AG04449 (cell line): ENCODE measurements at regions not wholly inside any gene's neighbourhood (a gene's known extent, or its start where the extent isn't known, plus 50 kb on each side); places are given as distances from the start of the nearest gene placed in this dataset.

Experiments used
- CTCF ChIA-PET: fragments of 350-600 bp; formaldehyde crosslinking; extraction: SDS; loops from one replicate; lab custom pipeline; 2021; ENCODE audit warnings: antibody characterized with exemption; lab: Yijun Ruan, JAX
- POLR2A ChIA-PET: fragments of 400-600, 350-600 bp; formaldehyde crosslinking; extraction: SDS; loops from one replicate; lab custom pipeline; 2020; ENCODE audit warnings: antibody characterized with exemption, inconsistent platforms; lab: Yijun Ruan, JAX
- DNase-seq: peaks from one replicate; pipeline ENCODE4 v3.0.0-alpha.2; 2010; ENCODE audit warnings: low read depth, low spot score
- H3K4me3 ChIP-seq: 2 replicates; pipeline ENCODE4 v1.5.1; 2011; ENCODE audit warnings: low read depth, mild to moderate bottlenecking, control low read depth, low read length
- TF ChIP-seq, protein P1 (sequence below): IDR thresholded peaks from one replicate; pipeline ENCODE4 v1.5.1; 2011; ENCODE audit warnings: mild to moderate bottlenecking, moderate library complexity, low read length, control low read depth, inconsistent platforms; ENCODE audit not compliant: insufficient read depth; ENCODE audit errors: missing control alignments

GRCh38 chr6:170137911-170138910 lies 152.7 kb downstream of the DLL1 start:
- POLR2A ChIA-PET: no interaction called here
- TF ChIP-seq, protein P1, sequence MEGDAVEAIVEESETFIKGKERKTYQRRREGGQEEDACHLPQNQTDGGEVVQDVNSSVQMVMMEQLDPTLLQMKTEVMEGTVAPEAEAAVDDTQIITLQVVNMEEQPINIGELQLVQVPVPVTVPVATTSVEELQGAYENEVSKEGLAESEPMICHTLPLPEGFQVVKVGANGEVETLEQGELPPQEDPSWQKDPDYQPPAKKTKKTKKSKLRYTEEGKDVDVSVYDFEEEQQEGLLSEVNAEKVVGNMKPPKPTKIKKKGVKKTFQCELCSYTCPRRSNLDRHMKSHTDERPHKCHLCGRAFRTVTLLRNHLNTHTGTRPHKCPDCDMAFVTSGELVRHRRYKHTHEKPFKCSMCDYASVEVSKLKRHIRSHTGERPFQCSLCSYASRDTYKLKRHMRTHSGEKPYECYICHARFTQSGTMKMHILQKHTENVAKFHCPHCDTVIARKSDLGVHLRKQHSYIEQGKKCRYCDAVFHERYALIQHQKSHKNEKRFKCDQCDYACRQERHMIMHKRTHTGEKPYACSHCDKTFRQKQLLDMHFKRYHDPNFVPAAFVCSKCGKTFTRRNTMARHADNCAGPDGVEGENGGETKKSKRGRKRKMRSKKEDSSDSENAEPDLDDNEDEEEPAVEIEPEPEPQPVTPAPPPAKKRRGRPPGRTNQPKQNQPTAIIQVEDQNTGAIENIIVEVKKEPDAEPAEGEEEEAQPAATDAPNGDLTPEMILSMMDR: no peak
- CTCF ChIA-PET: no interaction called here
- no peak for DNase-seq
- H3K4me3 ChIP-seq: no peak overlapping the region

DNA sequence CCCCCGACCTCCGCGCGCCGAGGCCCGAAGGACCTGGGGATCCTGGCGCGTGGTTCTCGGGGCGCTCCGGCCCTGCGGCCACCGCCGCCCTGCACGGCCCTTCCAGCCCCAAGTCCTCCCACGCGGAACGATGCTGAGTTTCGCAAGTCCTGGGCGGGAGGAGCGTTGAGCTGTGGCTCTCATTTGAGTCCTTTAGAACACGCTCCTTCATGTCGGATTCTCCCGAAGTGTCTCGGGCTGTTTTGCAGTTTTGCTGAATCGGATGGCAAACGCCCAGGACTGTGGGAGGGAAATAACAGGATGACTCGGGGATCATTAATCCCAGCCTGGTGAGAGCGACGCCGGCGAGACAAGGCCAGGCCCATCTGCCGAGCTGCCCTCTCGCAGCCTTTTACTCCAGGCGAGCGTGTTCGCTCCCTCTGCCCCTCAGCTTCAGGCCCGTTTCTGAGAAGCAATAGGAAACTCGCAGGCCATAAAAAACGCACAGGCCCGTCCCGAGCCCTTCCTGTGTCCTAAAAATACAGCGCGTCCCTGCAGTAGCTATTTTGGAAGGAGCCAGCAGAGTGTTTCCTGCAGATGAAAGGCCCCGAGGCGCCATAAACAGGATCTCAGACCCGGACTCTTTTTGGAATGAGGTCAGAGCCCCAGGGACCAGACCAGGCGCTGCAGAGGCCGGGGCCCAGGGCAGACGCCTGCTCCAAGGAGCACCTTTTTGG lies 153.5 kb downstream of the DLL1 start:
- no peak overlapping the region for H3K4me3 ChIP-seq
- DNase-seq: no peak
- ChIA-PET POLR2A (no interaction called here), CTCF (no interaction called here)
- TF ChIP-seq, protein P1: no peak

DNA sequence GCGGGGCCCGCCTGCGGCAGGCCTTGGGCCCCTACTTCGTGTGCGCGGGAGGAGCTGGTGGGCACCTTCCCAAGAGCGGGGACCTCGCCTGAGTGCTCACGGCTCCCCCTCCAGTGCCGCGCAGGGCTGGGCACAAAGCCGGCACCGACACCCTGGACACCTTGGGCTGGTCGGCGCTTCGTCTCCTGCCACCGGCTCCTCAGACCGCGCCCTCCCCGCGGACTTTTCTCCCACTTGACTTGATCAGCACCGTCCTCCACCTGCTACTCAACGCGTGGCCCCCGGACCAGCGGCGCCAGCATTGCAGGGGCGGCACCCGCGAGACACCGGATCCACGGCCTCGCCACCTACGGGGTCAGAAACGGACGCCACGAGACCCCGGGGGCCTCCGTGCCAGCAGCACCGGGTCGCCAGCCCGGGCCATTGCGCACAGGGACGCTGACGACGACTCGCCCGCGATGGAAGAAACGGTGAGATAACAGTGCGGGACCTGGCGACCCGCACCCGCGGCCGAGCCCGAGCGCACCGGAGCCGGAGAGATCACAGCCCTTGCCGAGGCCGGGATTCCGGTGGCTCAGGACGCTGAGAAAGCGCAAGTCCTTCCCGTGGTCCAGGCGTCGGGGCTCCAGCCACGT lies 154.2 kb downstream of the DLL1 start:
- no peak for DNase-seq
- POLR2A ChIA-PET: no interaction called here
- TF ChIP-seq, protein P1: no peak
- CTCF ChIA-PET: no interaction called here
- no peak overlapping the region for H3K4me3 ChIP-seq

- H3K4me3 ChIP-seq: no peak overlapping the region
- TF ChIP-seq, protein P1: no peak
- CTCF ChIA-PET: no interaction called here
- POLR2A ChIA-PET: no interaction called here
- no peak for DNase-seq
These were observed 154.9 kb downstream of the DLL1 start for GRCh38 chr6:170135821-170136471.

GRCh38 chr6:170135461-170135820 lies 155.4 kb downstream of the DLL1 start:
- H3K4me3 ChIP-seq: no peak overlapping the region
- TF ChIP-seq, protein P1: no peak
- DNase-seq: no peak
- ChIA-PET CTCF (no interaction called here), POLR2A (no interaction called here)
